HG03439 (cell line): ENCODE measurements at regions not wholly inside any gene's neighbourhood (a gene's known extent, or its start where the extent isn't known, plus 50 kb on each side); places are given as distances from the start of the nearest gene placed in this dataset.

Source experiments
- ATAC-seq: cut with Tn5 transposase; IDR thresholded peaks from one replicate; pipeline ENCODE4 v1.9.1; 2021; ENCODE audit warnings: mild to moderate bottlenecking, moderate library complexity; ENCODE audit not compliant: unreplicated experiment

- no peak for ATAC-seq
Observed at GRCh38 chr12:78680596-78680995, 184.0 kb upstream of the SYT1 start.

- no peak for ATAC-seq
Observed at GRCh38 chr12:78683031-78683430, 181.5 kb upstream of the SYT1 start.

- ATAC-seq, result no peak
Observed at GRCh38 chr12:78683626-78684025, 180.9 kb upstream of the SYT1 start.

- ATAC-seq, result no peak
Observed at GRCh38 chr12:78684419-78684818, 180.2 kb upstream of the SYT1 start.

GRCh38 chr12:78695749-78696148 lies 168.8 kb upstream of the SYT1 start:
- ATAC-seq, result no peak

GRCh38 chr12:78696267-78696666 lies 168.3 kb upstream of the SYT1 start:
- ATAC-seq, result no peak

GRCh38 chr12:78697817-78698415 lies 166.7 kb upstream of the SYT1 start:
- no peak for ATAC-seq

GRCh38 chr12:78698747-78699146 lies 165.8 kb upstream of the SYT1 start:
- ATAC-seq, result no peak

- no peak for ATAC-seq
Observed at GRCh38 chr12:78700565-78700964, 164.0 kb upstream of the SYT1 start.

GRCh38 chr12:78703820-78704525 lies 160.6 kb upstream of the SYT1 start:
- no peak for ATAC-seq

- ATAC-seq, result no peak
Observed at GRCh38 chr12:78711954-78712353, 152.6 kb upstream of the SYT1 start.

- ATAC-seq, result no peak
Observed at GRCh38 chr12:78712834-78713481, 151.6 kb upstream of the SYT1 start.

GRCh38 chr12:78719721-78720120 lies 144.9 kb upstream of the SYT1 start:
- no peak for ATAC-seq

GRCh38 chr12:78721906-78722305 lies 142.7 kb upstream of the SYT1 start:
- ATAC-seq, result no peak

- no peak for ATAC-seq
Observed at GRCh38 chr12:78725033-78725432, 139.5 kb upstream of the SYT1 start.

GRCh38 chr12:78725951-78726580 lies 138.5 kb upstream of the SYT1 start:
- no peak for ATAC-seq

GRCh38 chr12:78726854-78727253 lies 137.7 kb upstream of the SYT1 start:
- ATAC-seq, result no peak

- no peak for ATAC-seq
Observed at GRCh38 chr12:78732481-78732880, 132.1 kb upstream of the SYT1 start.

GRCh38 chr12:78739653-78740052 lies 124.9 kb upstream of the SYT1 start:
- no peak for ATAC-seq

GRCh38 chr12:78746001-78746400 lies 118.6 kb upstream of the SYT1 start:
- ATAC-seq, result no peak

GRCh38 chr12:78753058-78753457 lies 111.5 kb upstream of the SYT1 start:
- no peak for ATAC-seq

GRCh38 chr12:78756936-78757335 lies 107.6 kb upstream of the SYT1 start:
- ATAC-seq, result no peak
